ENCODE measurements at regions not wholly inside any gene's neighbourhood (a gene's known extent, or its start where the extent isn't known, plus 50 kb on each side); places are given as distances from the start of the nearest gene placed in this dataset.

GRCh38 chr13:22152751-22153150 is 481.9 kb downstream of the FGF9 start:
- Histone ChIP-seq H3K79me2 (ENCODE audit: insufficient read depth, low read length) (no peaks in the 10 kb centered on the region), H3F3A (ENCODE audit: insufficient read depth, low read length) (no peaks in the 10 kb centered on the region), H4K20me1 (ENCODE audit: insufficient read depth, low read length) (no peaks in the 10 kb centered on the region), H3K4me2 (ENCODE audit: low read length) (no peak overlapping the region), H3K27me3 (ENCODE audit: insufficient read depth, low read length) (no peaks in the 10 kb centered on the region), H3K9me3 (ENCODE audit: low read length) (no peaks in the 10 kb centered on the region), H3K9me2 (ENCODE audit: low read depth, low read length) (no peaks in the 10 kb centered on the region), H3K4me3 (ENCODE audit: low read depth, low read length, poor library complexity, severe bottlenecking) (no peak overlapping the region), H3K36me3 (ENCODE audit: insufficient read depth, low read length) (no peaks in the 10 kb centered on the region), H3K27ac (ENCODE audit: low read depth, low read length, poor library complexity, severe bottlenecking) (no peak overlapping the region), H3K9ac (ENCODE audit: low read length) (no peak overlapping the region), H2AFZ (ENCODE audit: low read length) (no peak overlapping the region), H3K4me1 (ENCODE audit: insufficient read depth, low read length, severe bottlenecking) (no peaks in the 10 kb centered on the region)
- TF ChIP-seq CTCF (IDR thresholded peaks at IDR 0.05; ENCODE audit: low read length) (no peak), EZH2 (IDR thresholded peaks at IDR 0.05; ENCODE audit: borderline replicate concordance, low read length) (no peak)

GRCh38 chr13:22154041-22154440 is 483.2 kb downstream of the FGF9 start:
- Histone ChIP-seq H3K27me3 (ENCODE audit: insufficient read depth, low read length) (no peaks in the 10 kb centered on the region), H4K20me1 (ENCODE audit: insufficient read depth, low read length) (no peaks in the 10 kb centered on the region), H3K9me3 (ENCODE audit: low read length) (no peaks in the 10 kb centered on the region), H3K4me2 (ENCODE audit: low read length) (no peak overlapping the region), H2AFZ (ENCODE audit: low read length) (no peak overlapping the region), H3K9ac (ENCODE audit: low read length) (no peak overlapping the region), H3K36me3 (ENCODE audit: insufficient read depth, low read length) (no peaks in the 10 kb centered on the region), H3K79me2 (ENCODE audit: insufficient read depth, low read length) (no peaks in the 10 kb centered on the region), H3K4me1 (ENCODE audit: insufficient read depth, low read length, severe bottlenecking) (no peaks in the 10 kb centered on the region), H3K27ac (ENCODE audit: low read depth, low read length, poor library complexity, severe bottlenecking) (no peak overlapping the region), H3K9me2 (ENCODE audit: low read depth, low read length) (no peaks in the 10 kb centered on the region), H3F3A (ENCODE audit: insufficient read depth, low read length) (no peaks in the 10 kb centered on the region), H3K4me3 (ENCODE audit: low read depth, low read length, poor library complexity, severe bottlenecking) (no peak overlapping the region)
- TF ChIP-seq EZH2 (IDR thresholded peaks at IDR 0.05; ENCODE audit: borderline replicate concordance, low read length), result no peak

GRCh38 chr13:22161871-22162270 is 491.0 kb downstream of the FGF9 start:
- H3K36me3 ChIP-seq (ENCODE audit: insufficient read depth, low read length), result no peaks in the 10 kb centered on the region
- H3F3A ChIP-seq (ENCODE audit: insufficient read depth, low read length), result no peaks in the 10 kb centered on the region
- H3K9ac ChIP-seq (ENCODE audit: low read length), result no peak overlapping the region
- no peak for TF ChIP-seq CTCF (IDR thresholded peaks at IDR 0.05; ENCODE audit: low read length)
- TF ChIP-seq EZH2 (IDR thresholded peaks at IDR 0.05; ENCODE audit: borderline replicate concordance, low read length), result no peak
- H3K9me2 ChIP-seq (ENCODE audit: low read depth, low read length), result no peaks in the 10 kb centered on the region
- no peaks in the 10 kb centered on the region for H4K20me1 ChIP-seq (ENCODE audit: insufficient read depth, low read length)
- no peaks in the 10 kb centered on the region for H3K9me3 ChIP-seq (ENCODE audit: low read length)
- no peak overlapping the region for H3K27ac ChIP-seq (ENCODE audit: low read depth, low read length, poor library complexity, severe bottlenecking)
- no peak overlapping the region; the same call in 1 of the 2 replicates for H3K4me2 ChIP-seq (ENCODE audit: low read length)
- H3K27me3 ChIP-seq (ENCODE audit: insufficient read depth, low read length), result no peaks in the 10 kb centered on the region
- H3K4me1 ChIP-seq (ENCODE audit: insufficient read depth, low read length, severe bottlenecking), result no peaks in the 10 kb centered on the region
- H2AFZ ChIP-seq (ENCODE audit: low read length), result no peak overlapping the region
- H3K4me3 ChIP-seq (ENCODE audit: low read depth, low read length, poor library complexity, severe bottlenecking), result no peak overlapping the region
- H3K79me2 ChIP-seq (ENCODE audit: insufficient read depth, low read length), result no peaks in the 10 kb centered on the region

GRCh38 chr13:22162889-22163288 is 492.0 kb downstream of the FGF9 start:
- no peak overlapping the region for H3K4me3 ChIP-seq (ENCODE audit: low read depth, low read length, poor library complexity, severe bottlenecking)
- H3K9me2 ChIP-seq (ENCODE audit: low read depth, low read length), result no peaks in the 10 kb centered on the region
- H3K79me2 ChIP-seq (ENCODE audit: insufficient read depth, low read length), result no peaks in the 10 kb centered on the region
- no peak for TF ChIP-seq EZH2 (IDR thresholded peaks at IDR 0.05; ENCODE audit: borderline replicate concordance, low read length)
- no peak for TF ChIP-seq CTCF (IDR thresholded peaks at IDR 0.05; ENCODE audit: low read length)
- H3K4me2 ChIP-seq (ENCODE audit: low read length), result no peak overlapping the region
- no peak overlapping the region for H3K27ac ChIP-seq (ENCODE audit: low read depth, low read length, poor library complexity, severe bottlenecking)
- no peak overlapping the region for H2AFZ ChIP-seq (ENCODE audit: low read length)
- H3K9ac ChIP-seq (ENCODE audit: low read length), result no peak overlapping the region
- no peaks in the 10 kb centered on the region for H3F3A ChIP-seq (ENCODE audit: insufficient read depth, low read length)
- no peaks in the 10 kb centered on the region for H3K9me3 ChIP-seq (ENCODE audit: low read length)
- H3K36me3 ChIP-seq (ENCODE audit: insufficient read depth, low read length), result no peaks in the 10 kb centered on the region
- H3K4me1 ChIP-seq (ENCODE audit: insufficient read depth, low read length, severe bottlenecking), result no peaks in the 10 kb centered on the region
- no peaks in the 10 kb centered on the region for H3K27me3 ChIP-seq (ENCODE audit: insufficient read depth, low read length)
- no peaks in the 10 kb centered on the region for H4K20me1 ChIP-seq (ENCODE audit: insufficient read depth, low read length)
